ENCODE measurements at regions not wholly inside any gene's neighbourhood (a gene's known extent, or its start where the extent isn't known, plus 50 kb on each side); places are given as distances from the start of the nearest gene placed in this dataset.

GRCh38 chr3:6540981-6541380 lies 319.9 kb upstream of the GRM7 start (continued):
- TF ChIP-seq EP300 (IDR thresholded peaks at IDR 0.05; ENCODE audit: low read length) (peak; percentile 82; the same call in 1 of the 2 replicates), GATA2 (CRISPR knock-in tag; IDR thresholded peaks at IDR 0.05) (peak; percentile 69), NR2C1 (IDR thresholded peaks at IDR 0.05) (no peak), NR2C1 (tag; IDR thresholded peaks at IDR 0.05) (no peak), CTCF (IDR thresholded peaks at IDR 0.05 in 2 of 3, conservative IDR thresholded peaks at IDR 0.05 in 1 of 3; ENCODE audit: insufficient read depth in 2 of 3, low read depth in 1 of 3, low read length in 3 of 3) (no peak), SREBF2 (CRISPR knock-in tag; IDR thresholded peaks at IDR 0.05) (no peak), KLF13 (tag; IDR thresholded peaks at IDR 0.05; ENCODE audit: borderline replicate concordance, low read depth) (no peak), ESRRB (CRISPR knock-in tag; IDR thresholded peaks at IDR 0.05; ENCODE audit: borderline replicate concordance) (no peak), TBP (optimal IDR thresholded peaks at IDR 0.05; ENCODE audit: low read depth, low read length) (no peak), STAT5A (IDR thresholded peaks at IDR 0.05; ENCODE audit: borderline replicate concordance, low read length) (peak; percentile 83), CBX1 (IDR thresholded peaks at IDR 0.05; ENCODE audit: low read depth) (0 out of 2 replicates have a peak, but pooled peaks have one; percentile 28), GATAD2B (IDR thresholded peaks at IDR 0.05; ENCODE audit: borderline replicate concordance) (peak; percentile 16; the same call in 1 of the 2 replicates), NCOR1 (IDR thresholded peaks at IDR 0.05) (peak; percentile 93), FUS (optimal IDR thresholded peaks at IDR 0.05; ENCODE audit: low read depth, low read length) (no peak), LEF1 (IDR thresholded peaks at IDR 0.05) (no peak), HMG20B (CRISPR knock-in tag; IDR thresholded peaks at IDR 0.05) (no peak), VEZF1 (CRISPR knock-in tag; IDR thresholded peaks at IDR 0.05) (peak; percentile 53; the same call in 1 of the 2 replicates), CC2D1A (IDR thresholded peaks at IDR 0.05) (peak; percentile 84; the same call in 1 of the 2 replicates), HNRNPL (IDR thresholded peaks at IDR 0.05; ENCODE audit: low read depth, low read length) (no peak), IRF2 (CRISPR knock-in tag; IDR thresholded peaks at IDR 0.05) (no peak), E2F6 (IDR thresholded peaks at IDR 0.05; ENCODE audit: borderline replicate concordance in 1 of 2, extremely low read depth in 1 of 2, insufficient read depth in 1 of 2, insufficient read length in 1 of 2, low read depth in 1 of 2, low read length in 1 of 2, poor library complexity in 1 of 2, severe bottlenecking in 1 of 2) (no peak), ZNF253 (CRISPR knock-in tag; conservative IDR thresholded peaks at IDR 0.05) (no peak), E2F5 (CRISPR knock-in tag; IDR thresholded peaks at IDR 0.05) (no peak), LARP7 (IDR thresholded peaks at IDR 0.05) (no peak), SMARCA4 (IDR thresholded peaks at IDR 0.05) (peak; percentile 52; the same call in 1 of the 2 replicates), ZNF778 (CRISPR knock-in tag; IDR thresholded peaks at IDR 0.05) (no peak), FIP1L1 (IDR thresholded peaks at IDR 0.05; ENCODE audit: low read depth, low read length, poor library complexity, severe bottlenecking) (no peak), HCFC1 (IDR thresholded peaks at IDR 0.05; ENCODE audit: low read depth, low read length) (no peak)
